HEK293T (cell line): ENCODE measurements at regions not wholly inside any gene's neighbourhood (a gene's known extent, or its start where the extent isn't known, plus 50 kb on each side); places are given as distances from the start of the nearest gene placed in this dataset.
"Not testable (repeated sequence)": the region's sequence is repeated elsewhere in the genome, so short reads cannot be mapped to it uniquely, and the experiment has no call there.

Experiments used
- SP1 ChIP-seq: fragments of 450-650 bp; IDR thresholded peaks from 2 replicates; pipeline ENCODE4 v1.6.1; 2017
- SUZ12 ChIP-seq: fragments of 450-650 bp; IDR thresholded peaks from 2 replicates; pipeline ENCODE4 v1.6.1; 2016; ENCODE audit warnings: mild to moderate bottlenecking
- TARDBP ChIP-seq: fragments of 450-650 bp; IDR thresholded peaks from 2 replicates; pipeline ENCODE4 v1.6.1; 2016

- not testable (repeated sequence) for TF ChIP-seq SUZ12, SP1, TARDBP
These were observed 106.6 kb downstream of the FCRL5 start for GRCh38 chr1:157445616-157446140.
